ENCODE measurements at regions not wholly inside any gene's neighbourhood (a gene's known extent, or its start where the extent isn't known, plus 50 kb on each side); places are given as distances from the start of the nearest gene placed in this dataset.

DNA sequence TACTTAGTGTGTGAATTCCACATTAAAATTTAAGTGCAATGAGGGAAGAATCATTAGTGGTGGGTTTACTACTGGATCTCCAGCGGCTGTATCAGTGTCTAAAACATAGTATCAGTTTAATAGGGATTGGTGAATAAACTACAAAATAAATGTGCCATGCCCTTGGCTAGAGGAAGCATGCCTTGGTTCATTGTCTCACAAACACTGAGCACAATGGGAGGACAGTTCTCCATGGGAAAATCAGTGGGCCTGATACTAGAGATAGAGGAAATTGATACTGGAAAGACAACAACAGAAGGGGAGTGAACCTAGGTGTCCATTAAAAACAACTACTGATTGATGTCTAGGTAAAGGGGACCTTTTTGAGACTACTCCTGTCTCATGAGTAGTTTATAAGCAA, 971.6 kb downstream of the SUCLG1 start:
- no peaks in the 10 kb centered on the region for H3K79me2 ChIP-seq (ENCODE audit: control insufficient read depth, insufficient read depth, low read length)
- DNase-seq (ENCODE audit: extremely low read depth in 1 of 4, low spot score in 3 of 4) (no peak), ATAC-seq (no peak), FAIRE-seq (no peak)
- no peaks in the 10 kb centered on the region for H3K9me1 ChIP-seq (ENCODE audit: control insufficient read depth, insufficient read depth, low read length)
- WGBS (ENCODE audit: insufficient coverage, low coverage, missing lambda C conversion rate): 0% methylated on average over 1 of the region's 1 CpG
- H3K4me3 ChIP-seq: no peak overlapping the region
- no peak for TF ChIP-seq MAFG (tag; conservative IDR thresholded peaks at IDR 0.05)
- TF ChIP-seq GTF2E2 (tag; IDR thresholded peaks at IDR 0.05): no peak
- no peak for TF ChIP-seq XRCC3 (IDR thresholded peaks at IDR 0.05)
- TF ChIP-seq GMEB1 (CRISPR knock-in tag; IDR thresholded peaks at IDR 0.05): no peak
- TF ChIP-seq, protein P1, sequence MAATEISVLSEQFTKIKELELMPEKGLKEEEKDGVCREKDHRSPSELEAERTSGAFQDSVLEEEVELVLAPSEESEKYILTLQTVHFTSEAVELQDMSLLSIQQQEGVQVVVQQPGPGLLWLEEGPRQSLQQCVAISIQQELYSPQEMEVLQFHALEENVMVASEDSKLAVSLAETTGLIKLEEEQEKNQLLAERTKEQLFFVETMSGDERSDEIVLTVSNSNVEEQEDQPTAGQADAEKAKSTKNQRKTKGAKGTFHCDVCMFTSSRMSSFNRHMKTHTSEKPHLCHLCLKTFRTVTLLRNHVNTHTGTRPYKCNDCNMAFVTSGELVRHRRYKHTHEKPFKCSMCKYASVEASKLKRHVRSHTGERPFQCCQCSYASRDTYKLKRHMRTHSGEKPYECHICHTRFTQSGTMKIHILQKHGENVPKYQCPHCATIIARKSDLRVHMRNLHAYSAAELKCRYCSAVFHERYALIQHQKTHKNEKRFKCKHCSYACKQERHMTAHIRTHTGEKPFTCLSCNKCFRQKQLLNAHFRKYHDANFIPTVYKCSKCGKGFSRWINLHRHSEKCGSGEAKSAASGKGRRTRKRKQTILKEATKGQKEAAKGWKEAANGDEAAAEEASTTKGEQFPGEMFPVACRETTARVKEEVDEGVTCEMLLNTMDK (IDR thresholded peaks at IDR 0.05; ENCODE audit: borderline replicate concordance, insufficient read depth, low read depth, low read length, poor library complexity, severe bottlenecking): no peak
- TF ChIP-seq, protein P2, sequence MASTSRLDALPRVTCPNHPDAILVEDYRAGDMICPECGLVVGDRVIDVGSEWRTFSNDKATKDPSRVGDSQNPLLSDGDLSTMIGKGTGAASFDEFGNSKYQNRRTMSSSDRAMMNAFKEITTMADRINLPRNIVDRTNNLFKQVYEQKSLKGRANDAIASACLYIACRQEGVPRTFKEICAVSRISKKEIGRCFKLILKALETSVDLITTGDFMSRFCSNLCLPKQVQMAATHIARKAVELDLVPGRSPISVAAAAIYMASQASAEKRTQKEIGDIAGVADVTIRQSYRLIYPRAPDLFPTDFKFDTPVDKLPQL (IDR thresholded peaks at IDR 0.05; ENCODE audit: extremely low read depth, insufficient read length): no peak
- TF ChIP-seq IRF2 (CRISPR knock-in tag; IDR thresholded peaks at IDR 0.05): no peak
- no peak for TF ChIP-seq NFE2 (IDR thresholded peaks at IDR 0.05; ENCODE audit: low read depth)
- TF ChIP-seq ZNF165 (CRISPR knock-in tag; IDR thresholded peaks at IDR 0.05; ENCODE audit: borderline replicate concordance): no peak
- TF ChIP-seq ZNF583 (CRISPR knock-in tag; IDR thresholded peaks at IDR 0.05): no peak
- no peak for TF ChIP-seq MAFF (IDR thresholded peaks at IDR 0.05; ENCODE audit: low read length)
- TF ChIP-seq, protein P3, sequence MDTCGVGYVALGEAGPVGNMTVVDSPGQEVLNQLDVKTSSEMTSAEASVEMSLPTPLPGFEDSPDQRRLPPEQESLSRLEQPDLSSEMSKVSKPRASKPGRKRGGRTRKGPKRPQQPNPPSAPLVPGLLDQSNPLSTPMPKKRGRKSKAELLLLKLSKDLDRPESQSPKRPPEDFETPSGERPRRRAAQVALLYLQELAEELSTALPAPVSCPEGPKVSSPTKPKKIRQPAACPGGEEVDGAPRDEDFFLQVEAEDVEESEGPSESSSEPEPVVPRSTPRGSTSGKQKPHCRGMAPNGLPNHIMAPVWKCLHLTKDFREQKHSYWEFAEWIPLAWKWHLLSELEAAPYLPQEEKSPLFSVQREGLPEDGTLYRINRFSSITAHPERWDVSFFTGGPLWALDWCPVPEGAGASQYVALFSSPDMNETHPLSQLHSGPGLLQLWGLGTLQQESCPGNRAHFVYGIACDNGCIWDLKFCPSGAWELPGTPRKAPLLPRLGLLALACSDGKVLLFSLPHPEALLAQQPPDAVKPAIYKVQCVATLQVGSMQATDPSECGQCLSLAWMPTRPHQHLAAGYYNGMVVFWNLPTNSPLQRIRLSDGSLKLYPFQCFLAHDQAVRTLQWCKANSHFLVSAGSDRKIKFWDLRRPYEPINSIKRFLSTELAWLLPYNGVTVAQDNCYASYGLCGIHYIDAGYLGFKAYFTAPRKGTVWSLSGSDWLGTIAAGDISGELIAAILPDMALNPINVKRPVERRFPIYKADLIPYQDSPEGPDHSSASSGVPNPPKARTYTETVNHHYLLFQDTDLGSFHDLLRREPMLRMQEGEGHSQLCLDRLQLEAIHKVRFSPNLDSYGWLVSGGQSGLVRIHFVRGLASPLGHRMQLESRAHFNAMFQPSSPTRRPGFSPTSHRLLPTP (IDR thresholded peaks at IDR 0.05; ENCODE audit: borderline replicate concordance, extremely low read depth, insufficient read length): no peak
- TF ChIP-seq POLR2H (tag; IDR thresholded peaks at IDR 0.05; ENCODE audit: low read depth): no peak
- no peak for TF ChIP-seq ZNF239 (CRISPR knock-in tag; IDR thresholded peaks at IDR 0.05)
- intact Hi-C loops (cut with micrococcal nuclease): no loop called here
- H3K4me1 ChIP-seq (replicated peaks in 1 of 2; ENCODE audit: control insufficient read depth in 2 of 2, insufficient read depth in 2 of 2, low read length in 2 of 2): no peaks in the 10 kb centered on the region
- no peak overlapping the region for H3K27ac ChIP-seq (ENCODE audit: extremely low read depth, low read depth, low read length)
- no peaks in the 10 kb centered on the region for H3K36me3 ChIP-seq (ENCODE audit: control insufficient read depth, insufficient read depth, low read length)
- H2AFZ ChIP-seq (ENCODE audit: low read depth, low read length): no peak overlapping the region
- H3K9me3 ChIP-seq (replicated peaks; ENCODE audit: control insufficient read depth, insufficient read depth, low read depth, low read length): 0 out of 2 replicates have a peak, but pooled peaks cover 1% of the 10 kb centered on the region
- no peaks in the 10 kb centered on the region for H3K27me3 ChIP-seq (ENCODE audit: control insufficient read depth in 2 of 2, insufficient read depth in 2 of 2, low read length in 2 of 2)
- no peak overlapping the region for H3K4me2 ChIP-seq (ENCODE audit: insufficient read depth, low read length)
- H4K20me1 ChIP-seq (replicated peaks; ENCODE audit: control insufficient read depth, insufficient read depth, low read length): no peaks in the 10 kb centered on the region
- BruUV-seq (replicated peaks): no TSS peak
- POLR2A ChIA-PET: no interaction called here
- CTCF ChIA-PET (ENCODE audit: low intra/inter-chr PET ratio): no interaction called here
- no peak overlapping the region for H3K9ac ChIP-seq (ENCODE audit: insufficient read depth in 1 of 2, low read depth in 2 of 2, low read length in 2 of 2)
- in situ Hi-C loops (cut with MboI): no loop called here
